AG04450 (cell line): ENCODE measurements at regions not wholly inside any gene's neighbourhood (a gene's known extent, or its start where the extent isn't known, plus 50 kb on each side); places are given as distances from the start of the nearest gene placed in this dataset.

Experiments used
- CTCF ChIA-PET: fragments of 300-600, 350-600 bp; formaldehyde crosslinking; extraction: SDS; loops from one replicate; lab custom pipeline; 2022; ENCODE audit warnings: antibody characterized with exemption, inconsistent platforms; lab: Charles Lee
- POLR2A ChIA-PET: fragments of 350-600 bp; formaldehyde crosslinking; extraction: SDS; loops from one replicate; lab custom pipeline; 2021; ENCODE audit warnings: antibody characterized with exemption, inconsistent platforms; lab: Yijun Ruan, JAX
- DNase-seq: peaks from one replicate; pipeline ENCODE4 v3.0.0-alpha.2; 2011; ENCODE audit warnings: low read depth, low spot score
- H3K27ac ChIP-seq: one replicate; pipeline ENCODE4 v1.5.1; 2012; ENCODE audit warnings: low read depth, low read length, control low read depth
- H3K27me3 ChIP-seq: one replicate; pipeline ENCODE4 v1.6.0; 2012; ENCODE audit warnings: low read length; ENCODE audit not compliant: control insufficient read depth, insufficient read depth
- H3K4me3 ChIP-seq: 2 replicates; pipeline ENCODE4 v1.5.1; 2011; ENCODE audit warnings: mild to moderate bottlenecking, low read depth, low read length, control low read depth
- H3K9me3 ChIP-seq: 2 replicates; pipeline ENCODE4 v1.5.1; 2012; ENCODE audit warnings: low read length; ENCODE audit not compliant: control insufficient read depth, insufficient read depth
- CTCF ChIP-seq: IDR thresholded peaks from 2 replicates; pipeline ENCODE4 v1.5.1; 2011; ENCODE audit warnings: low read depth, low read length, control low read depth, inconsistent platforms

GRCh38 chr13:100798739-100799361, 124.3 kb upstream of the TMTC4 start:
- H3K9me3 ChIP-seq, result peaks cover 4% of the 10 kb centered on the region; the same call in 1 of the 2 replicates
- H3K27ac ChIP-seq, result no peak overlapping the region
- no peaks in the 10 kb centered on the region for H3K27me3 ChIP-seq
- H3K4me3 ChIP-seq, result no peak overlapping the region
- DNase-seq, result no peak
- POLR2A ChIA-PET, result no interaction called here
- TF ChIP-seq CTCF, result no peak
- CTCF ChIA-PET, result no interaction called here

- CTCF ChIA-PET, result no interaction called here
- no peak overlapping the region for H3K4me3 ChIP-seq
Observed at GRCh38 chr13:100797921-100798320, 123.3 kb upstream of the TMTC4 start.

GRCh38 chr13:100796463-100796862, 121.9 kb upstream of the TMTC4 start:
- DNase-seq, result no peak
- H3K4me3 ChIP-seq, result no peak overlapping the region
- peaks cover 4% of the 10 kb centered on the region; the same call in 1 of the 2 replicates for H3K9me3 ChIP-seq
- CTCF ChIA-PET, result no interaction called here
- POLR2A ChIA-PET, result no interaction called here
- no peaks in the 10 kb centered on the region for H3K27me3 ChIP-seq
- H3K27ac ChIP-seq, result no peak overlapping the region
- no peak for TF ChIP-seq CTCF

More at GRCh38 chr13:100797921-100798320, 123.3 kb upstream of the TMTC4 start:
- no peak for DNase-seq
- Histone ChIP-seq H3K27me3 (no peaks in the 10 kb centered on the region), H3K27ac (no peak overlapping the region), H3K9me3 (peaks cover 4% of the 10 kb centered on the region; the same call in 1 of the 2 replicates)
- no peak for TF ChIP-seq CTCF
- POLR2A ChIA-PET, result no interaction called here

GRCh38 chr13:100794575-100794974, 120.0 kb upstream of the TMTC4 start:
- no peak for TF ChIP-seq CTCF
- ChIA-PET CTCF (no interaction called here), POLR2A (no interaction called here)
- H3K27me3 ChIP-seq, result no peaks in the 10 kb centered on the region
- H3K4me3 ChIP-seq, result no peak overlapping the region
- no peak for DNase-seq
- no peak overlapping the region for H3K27ac ChIP-seq
- H3K9me3 ChIP-seq, result peaks cover 4% of the 10 kb centered on the region; the same call in 1 of the 2 replicates

- no peak for DNase-seq
- Histone ChIP-seq H3K27me3 (no peaks in the 10 kb centered on the region), H3K9me3 (no peaks in the 10 kb centered on the region), H3K27ac (no peak overlapping the region), H3K4me3 (no peak overlapping the region)
- POLR2A ChIA-PET, result no interaction called here
- no peak for TF ChIP-seq CTCF
- CTCF ChIA-PET, result no interaction called here
Observed at GRCh38 chr13:100790405-100790804, 115.8 kb upstream of the TMTC4 start.
